B cell (primary cell): ENCODE measurements at regions not wholly inside any gene's neighbourhood (a gene's known extent, or its start where the extent isn't known, plus 50 kb on each side); places are given as distances from the start of the nearest gene placed in this dataset.

Experiments
- EZH2 ChIP-seq: IDR thresholded peaks from 2 replicates; pipeline ENCODE4 v1.6.1; 2012; ENCODE audit warnings: borderline replicate concordance, low read depth, mild to moderate bottlenecking, moderate library complexity, low read length; ENCODE audit not compliant: insufficient read depth, poor library complexity, severe bottlenecking
- TF ChIP-seq, protein P1 (sequence below): fragments of 200-600 bp; IDR thresholded peaks from one replicate; pipeline ENCODE4 v1.8.0; 2022; ENCODE audit warnings: antibody characterized with exemption, mild to moderate bottlenecking

DNA sequence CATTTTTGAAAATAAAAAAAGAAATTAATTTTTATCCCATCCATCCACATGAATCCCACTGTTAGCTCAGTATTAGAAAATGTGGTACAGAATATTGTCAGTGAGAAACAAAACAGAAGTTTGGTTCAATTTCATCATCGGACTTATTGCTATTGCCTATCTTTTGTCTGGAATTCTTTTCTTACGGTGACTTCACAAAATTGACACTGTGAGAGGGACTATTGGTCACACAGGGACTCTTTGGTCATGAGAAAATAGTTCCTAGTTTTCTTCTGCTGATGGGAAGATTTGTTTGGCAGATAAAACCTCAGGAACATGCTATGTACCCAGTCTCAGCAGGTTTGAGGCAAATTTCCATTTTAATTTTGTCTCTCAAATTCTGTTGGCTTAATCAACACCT lies 186.2 kb upstream of the ELL2 start:
- TF ChIP-seq, protein P1, sequence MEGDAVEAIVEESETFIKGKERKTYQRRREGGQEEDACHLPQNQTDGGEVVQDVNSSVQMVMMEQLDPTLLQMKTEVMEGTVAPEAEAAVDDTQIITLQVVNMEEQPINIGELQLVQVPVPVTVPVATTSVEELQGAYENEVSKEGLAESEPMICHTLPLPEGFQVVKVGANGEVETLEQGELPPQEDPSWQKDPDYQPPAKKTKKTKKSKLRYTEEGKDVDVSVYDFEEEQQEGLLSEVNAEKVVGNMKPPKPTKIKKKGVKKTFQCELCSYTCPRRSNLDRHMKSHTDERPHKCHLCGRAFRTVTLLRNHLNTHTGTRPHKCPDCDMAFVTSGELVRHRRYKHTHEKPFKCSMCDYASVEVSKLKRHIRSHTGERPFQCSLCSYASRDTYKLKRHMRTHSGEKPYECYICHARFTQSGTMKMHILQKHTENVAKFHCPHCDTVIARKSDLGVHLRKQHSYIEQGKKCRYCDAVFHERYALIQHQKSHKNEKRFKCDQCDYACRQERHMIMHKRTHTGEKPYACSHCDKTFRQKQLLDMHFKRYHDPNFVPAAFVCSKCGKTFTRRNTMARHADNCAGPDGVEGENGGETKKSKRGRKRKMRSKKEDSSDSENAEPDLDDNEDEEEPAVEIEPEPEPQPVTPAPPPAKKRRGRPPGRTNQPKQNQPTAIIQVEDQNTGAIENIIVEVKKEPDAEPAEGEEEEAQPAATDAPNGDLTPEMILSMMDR = no peak
- no peak for TF ChIP-seq EZH2
